Tongue (tissue), 1 donor: ENCODE measurements at regions not wholly inside any gene's neighbourhood (a gene's known extent, or its start where the extent isn't known, plus 50 kb on each side); places are given as distances from the start of the nearest gene placed in this dataset.

Source experiments
- DNase-seq: peaks from one replicate; pipeline ENCODE4 v3.0.0-alpha.2; 2015

- no peak for DNase-seq
Observed at GRCh38 chr3:189502256-189502655, 128.9 kb upstream of the TP63 start.

GRCh38 chr3:189502676-189503257 is 128.4 kb upstream of the TP63 start:
- no peak for DNase-seq

- DNase-seq = no peak
Observed at GRCh38 chr3:189507856-189508255, 123.3 kb upstream of the TP63 start.

- peak; percentile 24 for DNase-seq
Observed at GRCh38 chr3:189508784-189509501, 122.2 kb upstream of the TP63 start.

- no peak for DNase-seq
Observed at GRCh38 chr3:189512039-189512438, 119.2 kb upstream of the TP63 start.

- no peak for DNase-seq
Observed at GRCh38 chr3:189512821-189513220, 118.4 kb upstream of the TP63 start.

- DNase-seq = peak; percentile 41
Observed at GRCh38 chr3:189513281-189514117, 117.7 kb upstream of the TP63 start.

- DNase-seq = peak; percentile 53
Observed at GRCh38 chr3:189516039-189516438, 115.2 kb upstream of the TP63 start.

GRCh38 chr3:189517981-189518380 is 113.2 kb upstream of the TP63 start:
- DNase-seq = no peak

- no peak for DNase-seq
Observed at GRCh38 chr3:189519458-189519857, 111.7 kb upstream of the TP63 start.

- no peak for DNase-seq
Observed at GRCh38 chr3:189529468-189529867, 101.7 kb upstream of the TP63 start.

GRCh38 chr3:189529889-189530471 is 101.2 kb upstream of the TP63 start:
- no peak for DNase-seq

GRCh38 chr3:189530822-189531221 is 100.4 kb upstream of the TP63 start:
- no peak for DNase-seq

- no peak for DNase-seq
Observed at GRCh38 chr3:189531271-189531670, 99.9 kb upstream of the TP63 start.

GRCh38 chr3:189534531-189534930 is 96.7 kb upstream of the TP63 start:
- peak; percentile 57 for DNase-seq

GRCh38 chr3:189537135-189537534 is 94.1 kb upstream of the TP63 start:
- no peak for DNase-seq

- no peak for DNase-seq
Observed at GRCh38 chr3:189547448-189547847, 83.7 kb upstream of the TP63 start.

- DNase-seq = no peak
Observed at GRCh38 chr3:189548053-189548452, 83.1 kb upstream of the TP63 start.

- no peak for DNase-seq
Observed at GRCh38 chr3:189551007-189551406, 80.2 kb upstream of the TP63 start.

- no peak for DNase-seq
Observed at GRCh38 chr3:189554868-189555557, 76.2 kb upstream of the TP63 start.

GRCh38 chr3:189555558-189555881 is 75.7 kb upstream of the TP63 start:
- DNase-seq = no peak

- no peak for DNase-seq
Observed at GRCh38 chr3:189557824-189558223, 73.4 kb upstream of the TP63 start.

- no peak for DNase-seq
Observed at GRCh38 chr3:189561256-189561655, 69.9 kb upstream of the TP63 start.
